OCI-LY7 (cell line): ENCODE measurements at regions not wholly inside any gene's neighbourhood (a gene's known extent, or its start where the extent isn't known, plus 50 kb on each side); places are given as distances from the start of the nearest gene placed in this dataset.

Experiments used
- BruUV-seq: library from RNA; stranded (reverse); fragments of 400-500 nt; replicated peaks from 2 replicates; lab custom pipeline; 2021; lab: Mats Ljungman, UMichigan
- CTCF ChIA-PET: fragments of 300-600 bp; sonication (Branson Sonifier 250); formaldehyde crosslinking; loops from one replicate; lab custom pipeline; 2022; ENCODE audit warnings: antibody characterized with exemption; ENCODE audit not compliant: unreplicated experiment; lab: Charles Lee
- POLR2A ChIA-PET: fragments of 300-600 bp; sonication (Branson Sonifier 250); formaldehyde crosslinking; loops from one replicate; lab custom pipeline; 2022; ENCODE audit warnings: antibody characterized with exemption; lab: Charles Lee
- DNase-seq: peaks from one replicate; pipeline ENCODE4 v3.0.0-alpha.2; 2015; ENCODE audit warnings: low spot score
- H2AFZ ChIP-seq: fragments of 200-600 bp; sonication (generic), shearing (Covaris generic); 2 replicates; pipeline ENCODE4 v1.6.1; 2014; ENCODE audit warnings: mild to moderate bottlenecking, antibody characterized with exemption, low read length, moderate library complexity
- H3K27ac ChIP-seq: fragments of 200-600 bp; sonication (generic); 2 replicates; pipeline ENCODE4 v1.5.1; 2014; ENCODE audit warnings: mixed run types, low read depth, mild to moderate bottlenecking, moderate library complexity, low read length, inconsistent platforms; ENCODE audit not compliant: poor library complexity, severe bottlenecking
- H3K36me3 ChIP-seq: fragments of 200-600 bp; sonication (generic); 2 replicates; pipeline ENCODE4 v1.6.1; 2014; ENCODE audit warnings: mild to moderate bottlenecking, antibody characterized with exemption, low read length, moderate library complexity, mixed read lengths; ENCODE audit not compliant: insufficient read depth
- H3K4me1 ChIP-seq: fragments of 200-600 bp; sonication (generic); 2 replicates; pipeline ENCODE4 v1.5.1; 2014; ENCODE audit warnings: mild to moderate bottlenecking, low read length; ENCODE audit not compliant: insufficient read depth, poor library complexity, severe bottlenecking
- H3K4me2 ChIP-seq: fragments of 200-600 bp; sonication (generic); 2 replicates; pipeline ENCODE4 v1.6.1; 2014; ENCODE audit warnings: mild to moderate bottlenecking, low read length
- H3K4me3 ChIP-seq: fragments of 200-600 bp; sonication (generic); 2 replicates; pipeline ENCODE4 v1.5.1; 2014; ENCODE audit warnings: mild to moderate bottlenecking, low read depth, low read length; ENCODE audit not compliant: poor library complexity, severe bottlenecking
- H3K79me2 ChIP-seq: fragments of 200-600 bp; sonication (generic); 2 replicates; pipeline ENCODE4 v1.6.1; 2016; ENCODE audit warnings: low read depth, mild to moderate bottlenecking, low read length, moderate library complexity, mixed read lengths; ENCODE audit not compliant: insufficient read depth
- H3K9me2 ChIP-seq: fragments of 200-600 bp; sonication (generic); 2 replicates; pipeline ENCODE4 v1.6.1; 2016; ENCODE audit warnings: mild to moderate bottlenecking, low read length, mixed read lengths; ENCODE audit not compliant: insufficient read depth
- H3K9me3 ChIP-seq: fragments of 200-600 bp; sonication (generic); 2 replicates; pipeline ENCODE4 v1.6.1; 2014; ENCODE audit warnings: mild to moderate bottlenecking, mixed run types, low read length, mixed read lengths
- H4K20me1 ChIP-seq: fragments of 200-600 bp; sonication (generic); 2 replicates; pipeline ENCODE4 v1.6.1; 2014; ENCODE audit warnings: mild to moderate bottlenecking, antibody characterized with exemption, low read length, moderate library complexity, mixed read lengths; ENCODE audit not compliant: insufficient read depth
- EZH2phosphoT487 ChIP-seq: fragments of 200-600 bp; sonication (generic); IDR thresholded peaks from 2 replicates; pipeline ENCODE4 v1.6.1; 2018; ENCODE audit warnings: low read depth, borderline replicate concordance, mild to moderate bottlenecking, mixed run types, antibody characterized with exemption, low read length, moderate library complexity, mixed read lengths
- intact Hi-C: fragments of 100-400 bp; cut with micrococcal nuclease; formaldehyde crosslinking; loops from one replicate; pipeline ENCODE4 v1.10.0; 2022; ENCODE audit not compliant: unreplicated experiment
- TF ChIP-seq, protein P1 (sequence below): fragments of 200-600 bp; sonication (generic); conservative IDR thresholded peaks from 2 replicates; pipeline ENCODE4 v1.5.1; 2014; ENCODE audit warnings: mild to moderate bottlenecking, antibody characterized with exemption, low read length, moderate library complexity, mixed read lengths

DNA sequence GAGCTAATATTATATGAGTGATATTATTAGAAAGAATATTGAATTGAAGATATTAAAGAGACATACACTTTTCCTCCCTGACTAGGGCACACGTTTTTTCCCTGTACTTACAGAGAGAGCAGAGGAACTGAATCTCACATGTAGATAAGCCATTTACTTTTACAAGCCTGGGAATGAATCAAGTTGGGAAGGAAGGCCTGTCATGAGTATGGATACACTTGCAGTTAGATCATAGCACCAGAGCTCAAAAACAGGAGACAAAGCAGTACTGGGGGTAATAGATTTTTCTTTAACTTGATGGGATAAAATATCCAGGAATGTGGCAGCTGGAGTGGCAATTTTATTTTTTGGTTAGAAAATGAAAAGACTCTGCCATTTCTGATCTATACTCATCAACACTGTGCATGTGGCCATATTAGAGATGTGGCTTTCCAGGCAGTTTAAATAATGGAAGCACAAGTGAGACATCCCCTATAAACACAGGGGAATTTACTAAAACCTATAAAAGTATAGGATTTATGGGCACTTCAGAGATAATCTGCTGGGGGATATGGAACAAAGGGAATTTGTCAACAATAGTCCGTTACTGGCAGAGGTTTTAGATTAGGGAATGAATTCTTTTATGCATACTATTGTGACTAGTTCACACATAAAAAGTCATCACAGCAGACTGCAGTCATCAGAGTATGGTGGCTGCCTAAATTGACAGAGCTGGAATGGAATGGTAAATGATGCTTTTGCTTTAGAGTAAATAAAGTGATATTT is 657.7 kb upstream of the MBL2 start:
- H3K27ac ChIP-seq = no peak overlapping the region
- TF ChIP-seq, protein P1, sequence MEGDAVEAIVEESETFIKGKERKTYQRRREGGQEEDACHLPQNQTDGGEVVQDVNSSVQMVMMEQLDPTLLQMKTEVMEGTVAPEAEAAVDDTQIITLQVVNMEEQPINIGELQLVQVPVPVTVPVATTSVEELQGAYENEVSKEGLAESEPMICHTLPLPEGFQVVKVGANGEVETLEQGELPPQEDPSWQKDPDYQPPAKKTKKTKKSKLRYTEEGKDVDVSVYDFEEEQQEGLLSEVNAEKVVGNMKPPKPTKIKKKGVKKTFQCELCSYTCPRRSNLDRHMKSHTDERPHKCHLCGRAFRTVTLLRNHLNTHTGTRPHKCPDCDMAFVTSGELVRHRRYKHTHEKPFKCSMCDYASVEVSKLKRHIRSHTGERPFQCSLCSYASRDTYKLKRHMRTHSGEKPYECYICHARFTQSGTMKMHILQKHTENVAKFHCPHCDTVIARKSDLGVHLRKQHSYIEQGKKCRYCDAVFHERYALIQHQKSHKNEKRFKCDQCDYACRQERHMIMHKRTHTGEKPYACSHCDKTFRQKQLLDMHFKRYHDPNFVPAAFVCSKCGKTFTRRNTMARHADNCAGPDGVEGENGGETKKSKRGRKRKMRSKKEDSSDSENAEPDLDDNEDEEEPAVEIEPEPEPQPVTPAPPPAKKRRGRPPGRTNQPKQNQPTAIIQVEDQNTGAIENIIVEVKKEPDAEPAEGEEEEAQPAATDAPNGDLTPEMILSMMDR = no peak
- no peak for TF ChIP-seq EZH2phosphoT487
- no peaks in the 10 kb centered on the region for H3K9me2 ChIP-seq
- H4K20me1 ChIP-seq = no peaks in the 10 kb centered on the region
- H3K4me3 ChIP-seq = no peak overlapping the region
- ChIA-PET CTCF (no interaction called here), POLR2A (interaction anchor here (0.7 kb wide), 1 partner anchor 719 kb away, joined by 4 read pairs; no protein-coding TSS in a partner anchor)
- no peak overlapping the region for H2AFZ ChIP-seq
- H3K79me2 ChIP-seq = no peaks in the 10 kb centered on the region
- no peak for DNase-seq
- no peaks in the 10 kb centered on the region for H3K4me1 ChIP-seq
- no TSS peak for BruUV-seq
- H3K4me2 ChIP-seq = no peak overlapping the region
- H3K36me3 ChIP-seq = no peaks in the 10 kb centered on the region
- no peaks in the 10 kb centered on the region for H3K9me3 ChIP-seq
- intact Hi-C loops = no loop called here

DNA sequence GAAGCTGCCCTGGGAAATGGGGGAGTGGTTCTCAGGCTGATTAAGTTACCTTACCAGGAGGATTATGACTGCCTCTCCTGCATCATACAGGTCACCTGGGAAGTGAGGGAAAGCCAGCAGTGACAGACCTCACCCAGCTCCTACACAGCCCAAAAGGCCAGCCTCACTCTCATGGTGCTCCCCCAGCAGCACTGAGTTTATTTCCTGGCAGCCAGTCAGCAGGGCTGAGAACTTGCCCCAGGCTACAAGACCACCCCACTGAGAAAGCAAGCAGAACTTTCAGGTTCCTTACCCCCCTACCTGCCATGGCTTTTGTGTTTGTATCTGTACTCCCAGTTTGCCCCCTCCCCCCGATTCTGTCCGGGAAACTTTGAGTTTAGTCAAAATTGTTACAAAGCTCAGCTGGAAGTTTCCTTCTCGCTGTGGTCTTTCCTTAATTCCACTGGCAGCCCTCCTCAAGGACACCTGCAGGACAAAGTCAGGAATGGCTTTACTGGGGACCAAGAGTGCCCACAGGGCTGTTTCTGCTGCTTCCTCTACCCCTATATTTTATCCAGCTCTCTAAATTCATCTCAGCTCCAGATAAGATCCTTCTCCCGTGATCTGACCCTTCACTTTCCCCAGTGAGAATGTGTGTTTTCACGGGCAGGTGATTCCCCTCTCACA is 649.8 kb upstream of the MBL2 start:
- CTCF ChIA-PET = interaction anchor here (0.6 kb wide), 1 partner anchor 459 kb away, joined by 3 read pairs; no protein-coding TSS in a partner anchor
- H3K4me1 ChIP-seq = no peaks in the 10 kb centered on the region
- DNase-seq = no peak
- no peaks in the 10 kb centered on the region for H3K36me3 ChIP-seq
- no peak for TF ChIP-seq EZH2phosphoT487
- TF ChIP-seq, protein P1 = no peak
- no peak overlapping the region for H2AFZ ChIP-seq
- H3K79me2 ChIP-seq = no peaks in the 10 kb centered on the region
- H4K20me1 ChIP-seq = no peaks in the 10 kb centered on the region
- H3K27ac ChIP-seq = no peak overlapping the region
- H3K9me2 ChIP-seq = no peaks in the 10 kb centered on the region
- no peaks in the 10 kb centered on the region for H3K9me3 ChIP-seq
- BruUV-seq = no TSS peak
- POLR2A ChIA-PET = interaction anchor here (0.7 kb wide), 1 partner anchor 17 kb away, joined by 5 read pairs; no protein-coding TSS in a partner anchor
- intact Hi-C loops = no loop called here
- H3K4me3 ChIP-seq = no peak overlapping the region
- H3K4me2 ChIP-seq = no peak overlapping the region

DNA sequence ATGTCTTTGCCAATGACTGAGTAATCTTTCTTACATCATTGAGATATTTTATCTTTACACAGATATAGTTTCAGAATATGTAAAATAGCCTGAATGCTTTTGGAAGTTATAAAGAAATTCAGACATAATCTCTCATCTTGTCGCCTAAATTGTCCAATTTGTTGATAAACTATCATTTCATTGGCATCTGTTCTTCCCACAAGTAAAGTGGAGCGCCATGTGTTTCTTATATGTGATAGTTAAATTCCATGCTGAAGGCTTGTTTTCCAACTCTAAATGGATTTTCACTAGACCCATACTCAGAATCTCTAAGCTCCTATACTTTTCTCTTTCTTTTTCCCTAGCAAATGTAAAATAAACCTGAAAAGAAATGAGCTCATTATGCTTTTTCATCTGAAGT is 640.1 kb upstream of the MBL2 start:
- ChIA-PET CTCF (no interaction called here), POLR2A (interaction anchor here (0.6 to 0.7 kb wide), 2 partner anchors 35 to 135 kb away, joined by 3 read pairs; no protein-coding TSS in a partner anchor)
- BruUV-seq = no TSS peak
- Histone ChIP-seq H3K4me1 (no peaks in the 10 kb centered on the region), H4K20me1 (no peaks in the 10 kb centered on the region), H2AFZ (no peak overlapping the region), H3K9me2 (no peaks in the 10 kb centered on the region), H3K9me3 (no peaks in the 10 kb centered on the region), H3K4me3 (no peak overlapping the region), H3K79me2 (no peaks in the 10 kb centered on the region), H3K36me3 (no peaks in the 10 kb centered on the region), H3K4me2 (no peak overlapping the region), H3K27ac (no peak overlapping the region)
- intact Hi-C loops = no loop called here
- DNase-seq = no peak
- TF ChIP-seq, protein P1 = no peak
- TF ChIP-seq EZH2phosphoT487 = no peak
